ENCODE measurements at regions not wholly inside any gene's neighbourhood (a gene's known extent, or its start where the extent isn't known, plus 50 kb on each side); places are given as distances from the start of the nearest gene placed in this dataset.
A peak's percentile ranks its signal among the peaks of the same experiment; 100 is the strongest.

DNA sequence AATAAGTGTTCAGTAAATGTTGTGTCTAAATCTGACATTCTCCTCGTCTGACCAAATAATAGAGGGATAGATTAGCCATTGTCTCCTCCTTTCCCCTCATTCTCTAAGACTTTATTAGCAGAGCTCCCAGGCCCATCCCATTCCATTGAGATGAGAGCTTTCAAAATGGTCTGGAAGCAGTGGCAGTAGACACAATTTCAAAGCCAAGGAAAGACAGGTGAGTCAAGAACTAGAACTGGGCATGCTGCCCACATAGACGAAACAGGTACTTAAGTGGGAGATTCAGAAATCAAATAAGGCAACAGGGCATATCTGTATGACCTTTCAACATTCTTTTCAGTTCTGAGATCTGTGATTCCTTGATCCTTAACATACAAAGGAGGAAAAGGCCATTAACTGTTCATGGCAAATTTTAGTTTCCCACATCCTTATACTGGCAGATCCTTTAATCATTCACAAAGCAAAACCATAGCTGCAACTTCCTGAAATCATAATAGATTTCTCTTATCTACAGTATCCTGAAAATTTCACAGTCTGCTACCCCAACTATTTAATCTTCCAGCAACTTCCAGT is 96.6 kb upstream of the KCNA4 start:
- no peaks in the 10 kb centered on the region for H3K27me3 ChIP-seq
- no peaks in the 10 kb centered on the region for H3K9me3 ChIP-seq
- H3K36me3 ChIP-seq = no peaks in the 10 kb centered on the region
- TF ChIP-seq, protein P1, sequence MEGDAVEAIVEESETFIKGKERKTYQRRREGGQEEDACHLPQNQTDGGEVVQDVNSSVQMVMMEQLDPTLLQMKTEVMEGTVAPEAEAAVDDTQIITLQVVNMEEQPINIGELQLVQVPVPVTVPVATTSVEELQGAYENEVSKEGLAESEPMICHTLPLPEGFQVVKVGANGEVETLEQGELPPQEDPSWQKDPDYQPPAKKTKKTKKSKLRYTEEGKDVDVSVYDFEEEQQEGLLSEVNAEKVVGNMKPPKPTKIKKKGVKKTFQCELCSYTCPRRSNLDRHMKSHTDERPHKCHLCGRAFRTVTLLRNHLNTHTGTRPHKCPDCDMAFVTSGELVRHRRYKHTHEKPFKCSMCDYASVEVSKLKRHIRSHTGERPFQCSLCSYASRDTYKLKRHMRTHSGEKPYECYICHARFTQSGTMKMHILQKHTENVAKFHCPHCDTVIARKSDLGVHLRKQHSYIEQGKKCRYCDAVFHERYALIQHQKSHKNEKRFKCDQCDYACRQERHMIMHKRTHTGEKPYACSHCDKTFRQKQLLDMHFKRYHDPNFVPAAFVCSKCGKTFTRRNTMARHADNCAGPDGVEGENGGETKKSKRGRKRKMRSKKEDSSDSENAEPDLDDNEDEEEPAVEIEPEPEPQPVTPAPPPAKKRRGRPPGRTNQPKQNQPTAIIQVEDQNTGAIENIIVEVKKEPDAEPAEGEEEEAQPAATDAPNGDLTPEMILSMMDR (IDR thresholded peaks at IDR 0.05) = no peak
- no peaks in the 10 kb centered on the region for H3K4me1 ChIP-seq
- no peak overlapping the region for H3K27ac ChIP-seq
- no peak overlapping the region for H3K4me3 ChIP-seq
- DNase-seq (ENCODE audit: low spot score) = no peak

DNA sequence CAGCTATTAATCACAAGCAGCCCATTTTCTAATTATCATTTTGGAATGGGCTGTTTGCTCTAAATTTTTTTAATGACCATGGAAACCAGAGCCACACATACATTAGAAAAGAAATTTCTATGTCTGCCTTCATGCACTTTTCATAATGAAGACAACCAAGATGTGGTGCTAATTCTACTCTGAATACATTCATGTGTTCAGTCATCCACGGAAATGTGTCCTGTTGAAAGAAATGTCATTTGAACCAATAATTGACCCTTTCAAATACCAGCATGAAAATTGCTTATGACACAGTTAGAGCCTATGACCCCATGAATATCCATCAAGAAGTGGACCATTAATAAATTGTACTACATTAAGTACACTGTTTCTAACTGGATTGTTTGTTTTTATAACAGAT is 99.7 kb upstream of the KCNA4 start:
- Histone ChIP-seq H3K4me3 (no peak overlapping the region), H3K27ac (no peak overlapping the region), H3K4me1 (no peaks in the 10 kb centered on the region), H3K27me3 (no peaks in the 10 kb centered on the region), H3K9me3 (no peaks in the 10 kb centered on the region), H3K36me3 (no peaks in the 10 kb centered on the region)
- no peak for DNase-seq (ENCODE audit: low spot score)
- TF ChIP-seq, protein P1 (IDR thresholded peaks at IDR 0.05) = no peak

DNA sequence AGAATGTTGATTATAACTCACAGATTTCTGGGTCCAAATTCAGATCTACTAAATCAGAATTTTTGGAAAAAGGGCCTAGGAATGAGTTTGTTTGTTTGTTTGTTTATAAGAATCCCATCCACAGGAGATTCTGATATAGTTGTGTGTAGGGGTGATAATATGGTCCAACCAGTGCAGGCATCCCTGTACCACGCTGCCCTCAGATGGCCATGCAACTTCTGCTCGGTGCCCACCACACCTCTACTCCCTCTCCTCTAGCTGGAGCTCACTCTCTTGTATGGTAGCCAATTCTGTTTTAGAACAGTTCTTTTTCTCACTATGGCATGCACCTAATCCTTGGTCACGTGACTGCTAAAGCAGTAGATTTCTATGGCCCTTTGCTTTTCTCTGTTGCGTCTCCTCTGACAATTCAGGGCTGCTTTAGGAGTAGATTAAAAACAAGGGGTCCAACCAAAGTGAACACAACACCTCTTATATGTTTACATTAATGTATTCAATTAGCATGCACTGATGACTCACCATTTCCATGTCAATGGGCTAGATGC is 103.3 kb upstream of the KCNA4 start:
- Histone ChIP-seq H3K27ac (no peak overlapping the region), H3K4me1 (no peaks in the 10 kb centered on the region), H3K27me3 (no peaks in the 10 kb centered on the region), H3K9me3 (no peaks in the 10 kb centered on the region), H3K4me3 (no peak overlapping the region), H3K36me3 (no peaks in the 10 kb centered on the region)
- TF ChIP-seq, protein P1 (IDR thresholded peaks at IDR 0.05) = no peak
- DNase-seq (ENCODE audit: low spot score) = no peak

DNA sequence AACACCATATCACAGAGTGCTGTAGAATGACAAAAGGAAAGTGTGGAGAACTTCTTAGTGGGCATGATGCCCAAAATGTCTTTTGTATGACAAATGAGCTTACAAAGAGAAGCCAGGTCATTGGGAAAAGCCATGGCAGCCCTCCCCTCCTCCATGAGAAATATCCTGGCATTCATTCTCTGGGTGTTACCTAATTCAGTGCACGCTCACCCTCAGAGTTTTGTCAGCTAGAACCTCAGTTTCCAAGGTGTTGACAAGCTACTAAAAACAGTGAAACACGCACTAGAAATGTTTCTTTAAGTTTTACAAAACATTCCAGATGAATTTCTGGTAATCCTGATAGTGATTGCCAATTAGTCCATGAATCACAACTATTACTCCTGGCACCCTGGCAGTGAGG is 105.4 kb upstream of the FSHB start:
- H3K36me3 ChIP-seq = no peaks in the 10 kb centered on the region
- no peak overlapping the region for H3K4me3 ChIP-seq
- TF ChIP-seq, protein P1 (IDR thresholded peaks at IDR 0.05) = no peak
- H3K9me3 ChIP-seq = no peaks in the 10 kb centered on the region
- no peak for DNase-seq (ENCODE audit: low spot score)
- H3K27ac ChIP-seq = no peak overlapping the region
- no peaks in the 10 kb centered on the region for H3K27me3 ChIP-seq
- H3K4me1 ChIP-seq = no peaks in the 10 kb centered on the region

DNA sequence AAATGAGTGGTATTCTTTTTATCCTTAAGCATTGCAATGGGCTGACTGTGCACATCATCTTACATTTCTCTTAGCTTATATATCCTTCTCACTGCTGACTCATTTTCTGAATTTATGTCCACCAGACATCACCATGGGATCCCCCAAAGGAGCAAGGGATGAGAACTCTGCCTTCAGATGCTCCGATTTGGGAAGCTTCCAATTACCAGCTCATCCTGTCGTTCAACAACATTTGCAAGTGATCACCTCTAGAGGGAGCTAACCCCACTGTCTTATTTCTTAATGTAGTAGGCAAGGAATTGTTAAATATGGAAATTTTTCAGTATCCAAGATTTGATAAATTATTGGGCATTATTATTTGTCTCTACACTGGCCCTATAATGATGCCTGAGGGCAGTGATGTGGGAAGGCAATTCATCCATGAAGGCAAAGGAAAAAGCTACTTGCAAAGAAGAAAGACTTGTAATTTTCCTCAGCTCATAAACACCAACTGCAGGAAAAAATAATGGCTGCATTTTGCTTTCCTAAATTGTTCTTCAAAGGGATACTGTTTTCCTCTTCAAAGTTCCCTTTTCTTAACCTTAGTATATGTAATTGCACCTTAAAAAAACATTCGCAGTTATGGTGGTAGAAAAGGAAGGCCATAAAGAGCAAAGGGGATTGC is 102.4 kb upstream of the FSHB start:
- no peak overlapping the region for H3K27ac ChIP-seq
- H3K36me3 ChIP-seq = no peaks in the 10 kb centered on the region
- no peaks in the 10 kb centered on the region for H3K27me3 ChIP-seq
- H3K9me3 ChIP-seq = no peaks in the 10 kb centered on the region
- DNase-seq (ENCODE audit: low spot score) = no peak
- TF ChIP-seq, protein P1 (IDR thresholded peaks at IDR 0.05) = peak; percentile 49 to 66
- H3K4me3 ChIP-seq = no peak overlapping the region
- no peaks in the 10 kb centered on the region for H3K4me1 ChIP-seq

All from right atrium auricular region (tissue), 2 donors.